ENCODE measurements at regions not wholly inside any gene's neighbourhood (a gene's known extent, or its start where the extent isn't known, plus 50 kb on each side); places are given as distances from the start of the nearest gene placed in this dataset.

DNA sequence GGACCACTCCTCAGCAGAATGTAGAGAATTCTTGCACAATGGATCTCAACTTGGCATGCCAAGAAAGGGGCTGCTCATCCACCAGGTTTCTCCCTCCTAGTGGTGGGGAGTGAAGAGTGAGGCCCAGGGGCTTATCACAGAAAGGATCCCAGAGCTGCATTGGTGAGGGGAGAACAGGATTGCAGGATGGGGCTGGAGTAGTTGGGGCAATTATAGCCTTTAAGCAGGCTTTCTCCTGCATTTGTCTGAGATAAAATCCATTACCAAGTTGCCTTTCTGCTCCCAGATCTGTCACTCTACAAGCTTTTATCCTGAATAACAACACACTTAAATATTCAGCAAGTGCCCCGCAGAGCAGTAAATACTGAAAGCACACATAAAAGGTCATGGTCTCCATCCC, 130.8 kb upstream of the CES5A start:
- Histone ChIP-seq H3K4me2 (ENCODE audit: control insufficient read depth, insufficient read depth) (no peak overlapping the region), H3K79me2 (ENCODE audit: control insufficient read depth, insufficient read depth, low read length) (no peaks in the 10 kb centered on the region), H3K36me3 (ENCODE audit: control insufficient read depth in 2 of 2, insufficient read depth in 2 of 2, low read length in 1 of 2) (no peaks in the 10 kb centered on the region), H3K27me3 (replicated peaks in 1 of 2; ENCODE audit: control insufficient read depth in 2 of 2, insufficient read depth in 2 of 2, low read length in 1 of 2) (no peaks in the 10 kb centered on the region), H3K27ac (ENCODE audit: control insufficient read depth, insufficient read depth) (no peak overlapping the region), H4K20me1 (ENCODE audit: control insufficient read depth, insufficient read depth) (no peaks in the 10 kb centered on the region), H3K9ac (ENCODE audit: control insufficient read depth, insufficient read depth, low read length) (no peak overlapping the region), H2AFZ (ENCODE audit: control insufficient read depth, low read depth, low read length) (no peak overlapping the region), H3K9me3 (replicated peaks; ENCODE audit: control insufficient read depth, insufficient read depth, low read length) (no peaks in the 10 kb centered on the region), H3K4me1 (ENCODE audit: control insufficient read depth, insufficient read depth, low read length) (no peaks in the 10 kb centered on the region), H3K4me3 (no peak overlapping the region)
- ChIA-PET CTCF (interaction anchor here (0.5 kb wide), 1 partner anchor 50 kb away, joined by 3 read pairs; no protein-coding TSS in a partner anchor), RAD21 (ENCODE audit: unreplicated experiment) (no interaction called here), SMC1A (ENCODE audit: uncharacterized antibody, unreplicated experiment) (no interaction called here), POLR2A (no interaction called here)
- in situ Hi-C loops (cut with MboI) (no loop called here), intact Hi-C loops (cut with micrococcal nuclease; ENCODE audit: unreplicated experiment) (no loop called here)
- ATAC-seq (no peak), FAIRE-seq (no peak), DNase-seq (ENCODE audit: low read depth, low spot score) (no peak)
- no TSS peak for BruUV-seq (replicated peaks)
- no peak for TF ChIP-seq RB1 (IDR thresholded peaks at IDR 0.05; ENCODE audit: borderline replicate concordance)
- no peak for TF ChIP-seq CREM (IDR thresholded peaks at IDR 0.05; ENCODE audit: low read depth)
- TF ChIP-seq DPF2 (IDR thresholded peaks at IDR 0.05) = no peak
- no peak for TF ChIP-seq NFXL1 (IDR thresholded peaks at IDR 0.05; ENCODE audit: borderline replicate concordance)
- no peak for TF ChIP-seq KAT2A (conservative IDR thresholded peaks at IDR 0.05; ENCODE audit: control insufficient read depth, low read depth, low read length)
- TF ChIP-seq TCF3 (IDR thresholded peaks at IDR 0.05; ENCODE audit: borderline replicate concordance, insufficient read depth, low read depth, low read length) = no peak
- TF ChIP-seq, protein P1, sequence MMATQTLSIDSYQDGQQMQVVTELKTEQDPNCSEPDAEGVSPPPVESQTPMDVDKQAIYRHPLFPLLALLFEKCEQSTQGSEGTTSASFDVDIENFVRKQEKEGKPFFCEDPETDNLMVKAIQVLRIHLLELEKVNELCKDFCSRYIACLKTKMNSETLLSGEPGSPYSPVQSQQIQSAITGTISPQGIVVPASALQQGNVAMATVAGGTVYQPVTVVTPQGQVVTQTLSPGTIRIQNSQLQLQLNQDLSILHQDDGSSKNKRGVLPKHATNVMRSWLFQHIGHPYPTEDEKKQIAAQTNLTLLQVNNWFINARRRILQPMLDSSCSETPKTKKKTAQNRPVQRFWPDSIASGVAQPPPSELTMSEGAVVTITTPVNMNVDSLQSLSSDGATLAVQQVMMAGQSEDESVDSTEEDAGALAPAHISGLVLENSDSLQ (IDR thresholded peaks at IDR 0.05) = no peak
- TF ChIP-seq, protein P2, sequence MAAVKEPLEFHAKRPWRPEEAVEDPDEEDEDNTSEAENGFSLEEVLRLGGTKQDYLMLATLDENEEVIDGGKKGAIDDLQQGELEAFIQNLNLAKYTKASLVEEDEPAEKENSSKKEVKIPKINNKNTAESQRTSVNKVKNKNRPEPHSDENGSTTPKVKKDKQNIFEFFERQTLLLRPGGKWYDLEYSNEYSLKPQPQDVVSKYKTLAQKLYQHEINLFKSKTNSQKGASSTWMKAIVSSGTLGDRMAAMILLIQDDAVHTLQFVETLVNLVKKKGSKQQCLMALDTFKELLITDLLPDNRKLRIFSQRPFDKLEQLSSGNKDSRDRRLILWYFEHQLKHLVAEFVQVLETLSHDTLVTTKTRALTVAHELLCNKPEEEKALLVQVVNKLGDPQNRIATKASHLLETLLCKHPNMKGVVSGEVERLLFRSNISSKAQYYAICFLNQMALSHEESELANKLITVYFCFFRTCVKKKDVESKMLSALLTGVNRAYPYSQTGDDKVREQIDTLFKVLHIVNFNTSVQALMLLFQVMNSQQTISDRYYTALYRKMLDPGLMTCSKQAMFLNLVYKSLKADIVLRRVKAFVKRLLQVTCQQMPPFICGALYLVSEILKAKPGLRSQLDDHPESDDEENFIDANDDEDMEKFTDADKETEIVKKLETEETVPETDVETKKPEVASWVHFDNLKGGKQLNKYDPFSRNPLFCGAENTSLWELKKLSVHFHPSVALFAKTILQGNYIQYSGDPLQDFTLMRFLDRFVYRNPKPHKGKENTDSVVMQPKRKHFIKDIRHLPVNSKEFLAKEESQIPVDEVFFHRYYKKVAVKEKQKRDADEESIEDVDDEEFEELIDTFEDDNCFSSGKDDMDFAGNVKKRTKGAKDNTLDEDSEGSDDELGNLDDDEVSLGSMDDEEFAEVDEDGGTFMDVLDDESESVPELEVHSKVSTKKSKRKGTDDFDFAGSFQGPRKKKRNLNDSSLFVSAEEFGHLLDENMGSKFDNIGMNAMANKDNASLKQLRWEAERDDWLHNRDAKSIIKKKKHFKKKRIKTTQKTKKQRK (IDR thresholded peaks at IDR 0.05; ENCODE audit: low read depth, low read length) = no peak
- TF ChIP-seq NBN (IDR thresholded peaks at IDR 0.05) = no peak
- 0% methylated on average over 1 of the region's 1 CpG for WGBS (ENCODE audit: insufficient coverage, insufficient replicate concordance, low lambda C conversion rate, missing lambda C conversion rate)

Measured in GM12878 (cell line).